IPS-18c (cell line): ENCODE measurements at regions not wholly inside any gene's neighbourhood (a gene's known extent, or its start where the extent isn't known, plus 50 kb on each side); places are given as distances from the start of the nearest gene placed in this dataset.
"Not testable (repeated sequence)": the region's sequence is repeated elsewhere in the genome, so short reads cannot be mapped to it uniquely, and the experiment has no call there.

Source experiments
- H3K4me3 ChIP-seq: 2 replicates; pipeline ENCODE4 v1.7.0; 2013; ENCODE audit warnings: low read depth, mild to moderate bottlenecking, low read length, moderate library complexity; ENCODE audit not compliant: insufficient read depth
- H3K9me3 ChIP-seq: one replicate; pipeline ENCODE4 v1.6.1; 2013; ENCODE audit warnings: mild to moderate bottlenecking, low read length, moderate library complexity; ENCODE audit not compliant: control insufficient read depth, insufficient read depth

DNA sequence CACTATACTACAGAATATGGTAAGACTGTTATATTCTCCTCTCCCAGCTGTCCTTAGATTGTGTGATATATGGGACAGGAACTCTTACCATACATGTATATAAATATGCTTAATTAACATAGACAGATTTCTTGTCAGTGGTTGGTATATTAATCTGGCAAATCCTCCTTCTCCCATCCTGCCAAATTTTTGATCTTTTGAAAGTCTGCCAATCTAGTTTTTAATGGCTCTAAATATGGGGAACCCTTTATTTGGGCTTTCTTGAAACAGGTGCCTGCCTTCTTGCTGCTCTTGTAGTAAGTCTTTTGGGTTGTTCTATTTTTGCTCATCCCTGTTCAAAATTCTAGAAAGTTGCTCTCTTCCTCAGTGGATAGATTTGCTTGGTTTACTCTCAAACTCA is 63.5 kb downstream of the SPATA31D1 start:
- H3K4me3 ChIP-seq: no peak overlapping the region
- peaks cover 2% of the 10 kb centered on the region for H3K9me3 ChIP-seq

DNA sequence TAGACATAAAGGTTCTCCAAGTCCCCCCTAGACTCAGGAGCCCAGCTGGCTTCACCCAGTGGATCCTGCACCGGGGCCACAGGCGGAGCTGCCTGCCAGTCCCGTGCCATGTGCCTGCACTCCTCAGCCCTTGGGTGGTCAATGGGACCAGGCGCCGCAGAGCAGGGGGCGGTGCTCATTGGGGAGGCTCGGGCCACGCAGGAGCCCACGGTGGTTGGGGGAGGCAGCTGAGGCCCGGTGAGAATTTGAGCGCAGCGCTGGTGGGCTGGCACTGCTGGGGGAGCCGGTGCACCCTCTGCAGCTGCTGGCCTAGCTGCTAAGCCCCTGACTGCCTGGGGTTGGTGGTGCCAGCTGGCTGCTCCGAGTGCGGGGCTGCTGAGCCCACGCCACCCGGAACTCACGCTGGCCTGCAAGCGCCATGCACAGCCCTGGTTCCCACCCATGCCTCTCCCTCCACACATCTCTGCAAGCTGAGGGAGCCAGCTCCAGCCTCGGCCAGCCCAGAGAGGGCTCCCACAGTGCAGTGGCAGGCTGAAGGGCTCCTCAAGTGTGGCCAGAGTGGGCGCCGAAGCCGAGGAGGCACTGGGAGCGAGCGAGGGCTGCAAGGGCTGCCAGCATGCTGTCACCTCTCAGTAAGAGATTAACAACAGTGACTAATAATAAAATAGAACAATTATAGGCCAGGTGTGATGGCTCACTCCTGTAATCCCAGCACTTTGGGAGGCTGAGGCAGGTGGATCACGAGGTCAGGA is 65.9 kb downstream of the SPATA31D1 start:
- Histone ChIP-seq H3K4me3 (no peak overlapping the region), H3K9me3 (peaks cover 3% of the 10 kb centered on the region)

DNA sequence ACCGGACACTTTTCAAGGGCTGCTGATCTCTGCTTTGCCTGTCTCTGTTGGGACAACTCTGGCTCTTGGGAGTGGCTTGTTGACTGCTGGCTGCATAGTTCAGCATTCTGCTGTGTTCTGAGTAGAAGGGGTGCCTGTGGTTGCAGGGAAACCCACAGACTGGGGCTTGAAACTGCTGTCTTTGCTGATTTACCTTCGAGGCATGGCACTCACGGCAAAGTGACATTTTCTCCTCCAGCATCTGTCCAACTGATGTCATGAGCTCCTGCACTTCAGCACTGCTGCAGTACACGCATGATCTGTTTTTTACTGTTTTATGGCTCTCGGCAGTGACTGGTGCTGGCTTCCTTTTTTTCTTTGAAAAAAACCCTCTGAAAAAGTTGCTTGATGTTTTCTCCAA is 69.2 kb downstream of the SPATA31D1 start:
- Histone ChIP-seq H3K4me3 (no peak overlapping the region), H3K9me3 (peaks cover 6% of the 10 kb centered on the region)

DNA sequence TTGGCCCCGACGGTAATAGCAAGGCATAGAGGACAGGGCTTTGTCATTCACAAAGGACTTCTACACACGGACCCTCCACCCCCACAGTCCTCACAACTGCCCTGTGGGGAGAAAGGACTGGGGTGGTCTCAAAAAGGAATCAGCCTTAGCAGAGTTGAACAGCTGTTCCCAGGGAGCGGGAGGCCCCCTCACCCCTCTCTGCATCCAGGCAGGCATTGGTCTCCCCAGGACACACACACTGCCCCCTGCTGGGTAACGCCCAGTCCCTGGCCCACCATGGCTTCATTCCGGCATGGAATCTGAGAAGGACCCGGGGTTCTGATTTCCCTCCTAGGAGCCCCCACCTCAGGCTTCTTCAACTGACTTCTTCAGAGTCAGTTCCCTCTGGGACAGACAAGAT is 73.2 kb downstream of the SPATA31D1 start:
- not testable (repeated sequence) for H3K4me3 ChIP-seq, H3K9me3 ChIP-seq

DNA sequence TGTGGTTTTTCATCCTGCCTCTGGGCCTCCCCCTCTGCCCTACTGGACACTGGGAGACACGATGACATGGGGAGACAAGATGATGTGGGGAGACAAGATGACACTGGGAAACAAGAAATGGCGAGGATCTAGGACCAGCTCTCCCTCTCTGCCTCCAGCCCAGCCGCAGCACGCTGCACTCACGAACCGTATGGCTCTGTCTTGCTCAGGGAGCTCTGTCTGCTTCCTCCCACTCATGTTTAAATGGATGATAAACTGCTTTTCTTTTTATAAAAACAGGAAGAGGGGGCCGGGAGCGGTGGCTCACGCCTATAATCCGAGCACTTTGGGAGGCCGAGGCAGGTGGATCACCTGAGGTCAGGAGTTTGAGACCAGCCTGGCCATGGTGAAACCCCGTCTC is 73.7 kb downstream of the SPATA31D1 start:
- no peak overlapping the region for H3K4me3 ChIP-seq

DNA sequence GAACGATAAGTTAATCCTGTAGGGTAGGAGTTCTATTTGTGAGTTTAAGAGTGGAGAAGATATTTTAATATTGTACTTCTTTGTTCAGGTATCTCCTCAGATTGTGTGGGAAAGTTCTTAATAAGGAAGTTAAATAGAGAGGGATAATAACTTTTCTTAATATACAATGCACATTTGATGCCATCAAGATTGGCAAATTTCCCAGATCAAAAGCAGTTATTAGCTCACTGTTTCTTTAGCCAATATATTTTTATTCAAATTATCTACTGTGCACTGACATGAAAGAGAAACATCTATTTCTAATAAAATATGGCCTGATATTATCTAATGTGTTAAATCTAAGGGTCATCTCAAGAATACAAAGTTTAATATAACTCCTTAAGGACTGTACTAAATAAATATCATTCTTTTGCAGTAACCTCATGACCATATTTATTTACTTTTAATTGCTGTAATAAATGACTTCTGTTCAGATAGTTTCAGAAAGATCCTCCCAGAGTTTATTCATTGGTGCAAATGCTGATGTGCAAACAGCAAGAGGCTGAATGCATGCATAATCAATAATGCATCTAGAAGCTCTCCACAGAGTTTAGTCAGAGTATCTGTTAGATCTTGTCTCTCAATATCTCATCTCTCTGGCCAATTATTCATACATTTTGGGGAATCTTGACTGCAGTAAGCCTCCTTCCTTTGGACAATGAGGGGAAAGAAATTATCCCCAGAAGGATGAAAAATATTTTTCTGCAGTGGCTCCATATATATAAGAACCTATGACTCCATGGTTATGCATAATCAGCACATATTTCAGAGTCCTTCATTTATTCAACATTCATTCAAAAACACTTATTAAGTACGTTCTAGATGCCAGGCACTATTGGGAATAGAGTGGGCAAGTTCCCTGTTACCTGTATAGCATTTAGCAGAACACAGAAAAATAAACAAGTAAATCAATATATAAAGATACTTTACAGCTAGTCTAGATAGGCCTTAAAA is 85.3 kb downstream of the SPATA31D1 start:
- Histone ChIP-seq H3K9me3 (no peaks in the 10 kb centered on the region), H3K4me3 (no peak overlapping the region)

More for the DNA sequence above, 73.7 kb downstream of the SPATA31D1 start:
- peaks cover 6% of the 10 kb centered on the region for H3K9me3 ChIP-seq

DNA sequence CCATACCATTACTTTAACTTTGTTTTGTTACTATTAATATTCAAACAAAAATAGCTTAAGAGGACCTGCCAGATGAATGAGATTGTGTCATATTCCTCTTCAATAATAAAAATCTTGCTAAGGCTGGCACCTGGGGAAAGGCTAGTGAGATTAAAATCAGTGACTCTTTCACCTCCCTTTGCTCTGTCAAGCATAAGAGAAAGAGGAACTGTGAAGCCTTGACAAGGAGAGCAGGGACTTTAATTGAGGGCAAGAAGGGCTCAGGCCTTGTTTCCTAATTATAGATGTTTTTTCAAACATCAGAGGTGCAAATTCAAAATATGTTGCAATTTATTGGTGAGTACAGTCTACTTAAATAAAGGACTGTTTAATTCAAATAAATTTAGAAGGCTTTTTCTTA is 91.7 kb downstream of the SPATA31D1 start:
- H3K4me3 ChIP-seq: no peak overlapping the region

DNA sequence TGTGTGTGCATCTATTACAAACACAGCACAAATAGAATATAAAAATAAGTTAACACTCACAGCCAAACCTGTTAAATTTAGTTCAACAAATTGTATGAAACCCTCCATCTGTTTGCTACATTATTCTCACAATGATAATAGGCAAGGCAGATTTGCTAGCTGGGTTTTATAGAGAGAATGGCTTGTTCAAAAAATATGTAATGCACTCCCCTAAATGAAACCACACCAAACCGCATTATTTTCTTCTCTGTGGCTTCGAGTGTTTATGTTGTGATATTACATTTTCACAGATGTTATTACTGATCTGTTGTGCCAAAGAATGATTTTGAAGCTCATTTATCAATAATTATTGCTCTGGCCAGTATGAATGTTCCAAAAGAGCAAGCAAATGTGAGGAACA is 92.9 kb downstream of the SPATA31D1 start:
- H3K4me3 ChIP-seq: no peak overlapping the region
- H3K9me3 ChIP-seq: no peaks in the 10 kb centered on the region

More for the DNA sequence above, 91.7 kb downstream of the SPATA31D1 start:
- H3K9me3 ChIP-seq: no peaks in the 10 kb centered on the region

DNA sequence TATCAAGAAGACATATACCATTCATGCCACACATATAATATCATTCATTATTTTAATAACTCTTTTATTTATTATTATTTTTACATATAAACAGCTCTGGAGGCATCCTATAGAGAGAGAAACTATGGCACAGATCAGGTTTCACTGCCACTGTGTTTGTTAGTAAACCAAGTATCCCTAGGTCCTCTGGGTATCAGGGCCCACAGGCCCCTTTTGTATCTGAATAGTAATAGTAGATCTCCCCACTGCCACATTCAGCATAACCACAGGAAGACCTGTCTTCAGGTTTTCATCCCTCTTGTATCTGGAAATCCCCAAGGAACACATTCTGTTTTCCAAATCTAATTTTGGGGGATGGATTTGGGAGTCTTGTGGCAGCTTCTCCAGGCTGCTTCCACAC is 94.0 kb downstream of the SPATA31D1 start:
- Histone ChIP-seq H3K4me3 (no peak overlapping the region), H3K9me3 (no peaks in the 10 kb centered on the region)

DNA sequence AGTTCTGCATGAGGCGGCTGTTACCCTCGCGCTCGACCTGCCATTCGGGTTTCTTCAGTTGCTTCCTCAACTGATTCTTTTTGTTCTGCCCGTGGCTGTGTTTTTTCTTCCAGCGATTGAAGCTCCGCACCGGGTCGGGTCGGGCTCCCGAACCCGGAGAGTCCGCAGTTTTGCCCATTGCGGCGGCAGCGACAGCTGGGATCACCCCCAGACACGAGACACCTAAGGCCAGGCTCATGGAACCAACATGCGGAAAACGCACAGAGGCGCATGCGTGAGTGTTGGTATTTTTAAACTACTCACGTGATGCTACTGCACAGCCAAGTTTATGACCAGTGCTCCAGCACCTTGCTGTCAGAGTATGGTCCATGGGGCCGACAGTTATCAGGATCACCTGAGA is 100.0 kb downstream of the SPATA31D1 start:
- Histone ChIP-seq H3K4me3 (no peak overlapping the region), H3K9me3 (no peaks in the 10 kb centered on the region)

DNA sequence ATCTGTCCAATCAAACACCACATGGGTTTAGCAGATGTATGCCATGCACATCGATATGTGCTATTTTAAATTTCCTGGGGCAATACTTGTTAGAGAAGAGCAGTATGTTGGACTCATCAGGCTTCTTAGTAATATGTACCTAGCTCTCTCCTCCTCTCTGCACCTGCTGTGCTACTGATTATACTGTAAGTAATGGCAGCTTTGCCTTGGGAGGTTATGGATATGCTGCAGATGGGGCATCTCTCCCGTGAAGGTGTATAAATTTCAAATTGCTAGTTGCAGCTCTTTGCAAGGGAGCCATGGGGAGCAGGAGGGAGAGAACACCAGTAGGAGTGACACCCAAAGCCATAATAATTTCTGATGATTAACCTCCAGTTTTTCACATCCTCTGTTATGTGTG is 101.5 kb downstream of the SPATA31D1 start:
- no peak overlapping the region for H3K4me3 ChIP-seq
- H3K9me3 ChIP-seq: no peaks in the 10 kb centered on the region

DNA sequence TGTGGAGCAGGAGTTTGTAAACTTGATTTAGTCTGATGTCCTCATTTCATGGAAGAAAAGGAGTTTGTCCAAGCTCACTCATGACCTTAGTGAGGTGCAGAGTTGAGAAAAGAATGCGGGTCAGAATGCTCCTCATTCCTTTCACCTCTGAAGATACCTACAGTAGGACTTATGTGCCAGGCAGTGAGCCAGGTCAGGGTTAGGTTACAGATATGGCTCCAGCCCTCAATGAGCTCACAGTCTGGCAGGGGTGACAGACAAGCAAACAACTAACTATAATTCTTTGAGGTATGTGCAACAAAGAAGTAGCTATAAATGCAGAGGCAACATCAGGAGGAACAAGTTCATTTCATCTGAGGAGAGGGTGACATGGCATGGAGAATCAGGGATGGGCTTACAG is 102.5 kb downstream of the SPATA31D1 start:
- H3K9me3 ChIP-seq: no peaks in the 10 kb centered on the region
- no peak overlapping the region for H3K4me3 ChIP-seq

DNA sequence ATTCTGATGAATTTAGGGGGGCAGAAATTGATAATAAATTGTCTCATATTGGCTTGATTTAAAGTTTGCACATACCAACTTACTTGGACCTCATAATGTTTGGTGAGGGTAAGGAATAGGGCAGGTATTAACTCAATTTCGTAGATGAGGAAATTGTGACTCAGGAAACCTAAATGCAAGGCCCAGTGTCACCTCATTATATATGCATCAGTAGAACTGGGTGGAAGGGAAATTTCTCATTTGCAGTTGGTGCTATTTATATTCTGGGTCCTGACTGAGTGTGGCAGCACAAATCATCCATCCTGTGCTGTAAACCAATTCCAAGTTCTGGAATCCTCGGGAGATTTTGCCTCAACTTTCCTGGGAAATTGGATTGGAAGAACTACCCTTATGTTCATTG is 103.0 kb downstream of the SPATA31D1 start:
- no peak overlapping the region for H3K4me3 ChIP-seq
- no peaks in the 10 kb centered on the region for H3K9me3 ChIP-seq

DNA sequence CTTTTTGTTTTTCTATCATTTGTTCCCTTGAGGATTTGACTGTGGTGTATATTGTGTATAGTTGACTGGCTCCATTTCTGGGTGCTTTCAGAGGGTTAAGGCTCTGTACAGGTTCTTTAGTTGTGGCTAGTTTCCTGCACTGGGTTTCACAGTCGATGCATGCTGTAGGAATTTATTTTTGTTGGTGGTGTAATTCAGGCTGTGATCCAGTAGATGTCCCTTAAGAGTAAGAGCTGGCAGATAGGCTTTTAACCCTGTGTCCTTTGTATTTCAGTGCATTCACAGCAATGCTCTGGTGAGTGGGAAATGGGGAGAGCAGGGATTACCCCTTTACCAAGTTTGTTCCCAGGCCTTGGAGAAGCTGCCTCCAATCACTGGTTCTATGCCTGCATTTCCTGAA is 112.9 kb downstream of the SPATA31D1 start:
- no peak overlapping the region for H3K4me3 ChIP-seq
- H3K9me3 ChIP-seq: no peaks in the 10 kb centered on the region

DNA sequence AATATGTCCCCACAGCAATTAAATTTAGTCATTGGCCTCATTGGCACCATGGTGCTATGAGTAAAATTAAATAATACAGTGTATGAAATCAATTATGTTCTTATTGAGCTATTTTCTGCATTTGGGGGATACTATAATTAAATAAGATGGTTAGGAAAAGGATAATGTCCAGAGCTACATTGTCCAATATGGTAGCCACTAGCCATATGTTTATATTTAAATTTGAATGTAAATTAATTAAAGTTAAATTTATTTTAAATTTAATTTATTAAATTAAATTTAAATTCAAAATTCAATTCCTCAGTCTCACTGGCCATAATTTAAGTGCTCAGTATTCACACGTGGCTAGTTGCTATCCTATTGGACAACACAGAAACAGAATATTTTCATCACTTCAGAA is 115.7 kb downstream of the SPATA31D1 start:
- no peak overlapping the region for H3K4me3 ChIP-seq
- no peaks in the 10 kb centered on the region for H3K9me3 ChIP-seq

DNA sequence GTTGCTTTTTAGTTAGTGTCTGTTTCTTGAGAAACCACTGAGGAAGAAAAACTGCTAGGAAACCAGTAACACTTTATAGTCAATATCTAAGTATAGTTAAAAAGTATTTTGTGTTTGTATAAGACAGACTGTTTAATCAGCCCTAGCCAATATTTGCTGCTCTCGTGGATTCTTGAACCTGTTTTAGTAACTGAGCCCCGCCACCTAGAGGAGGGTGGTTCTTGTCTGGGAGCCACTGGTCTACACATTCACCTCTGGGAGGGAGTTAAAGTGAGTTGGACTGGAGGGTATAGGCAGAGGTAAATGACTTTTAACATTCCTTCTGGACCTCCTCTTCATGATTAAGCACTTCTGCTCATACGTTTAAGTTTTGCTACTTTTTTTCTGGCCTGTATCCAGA is 117.2 kb downstream of the SPATA31D1 start:
- Histone ChIP-seq H3K4me3 (no peak overlapping the region), H3K9me3 (no peaks in the 10 kb centered on the region)

DNA sequence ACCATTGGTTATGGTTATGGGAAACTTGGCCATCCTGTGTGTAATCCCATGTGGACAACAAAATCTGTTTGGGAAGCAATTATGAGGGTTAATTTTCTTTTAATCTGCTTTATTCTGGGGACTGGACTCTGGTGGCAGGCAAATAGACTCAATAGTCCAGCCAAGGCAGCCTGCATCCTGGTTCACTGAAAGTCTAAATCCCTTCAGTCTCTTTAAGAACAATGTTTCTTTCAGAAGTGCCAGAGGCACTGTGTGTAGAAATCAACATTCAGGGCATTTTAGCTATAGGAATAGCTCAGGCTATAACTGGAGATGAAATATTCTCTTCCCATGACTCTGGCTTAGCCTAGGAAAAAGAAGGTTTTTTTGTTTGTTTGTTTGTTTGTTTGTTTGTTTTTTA is 118.0 kb downstream of the SPATA31D1 start:
- no peaks in the 10 kb centered on the region for H3K9me3 ChIP-seq
- no peak overlapping the region for H3K4me3 ChIP-seq

DNA sequence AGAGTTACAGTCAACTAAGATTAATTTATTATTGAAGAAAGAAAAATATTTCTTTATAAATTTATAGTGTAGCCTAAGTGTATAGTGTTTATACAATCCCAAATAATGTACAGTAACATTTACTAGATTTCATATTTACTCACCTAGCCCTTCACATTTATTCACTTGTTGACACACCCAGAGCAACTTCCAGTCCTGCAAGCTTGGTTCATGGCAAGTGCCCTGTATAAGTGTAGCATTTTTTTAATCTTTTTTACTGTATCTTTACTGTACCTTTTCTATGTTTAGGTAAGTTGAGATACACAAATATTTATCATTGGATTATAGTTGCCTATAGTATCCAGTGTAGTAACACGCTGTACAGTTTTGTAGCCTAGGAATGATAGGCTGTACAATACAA is 119.9 kb downstream of the SPATA31D1 start:
- Histone ChIP-seq H3K4me3 (no peak overlapping the region), H3K9me3 (no peaks in the 10 kb centered on the region)
